ENCODE measurements at regions not wholly inside any gene's neighbourhood (a gene's known extent, or its start where the extent isn't known, plus 50 kb on each side); places are given as distances from the start of the nearest gene placed in this dataset.
"Not testable (repeated sequence)": the region's sequence is repeated elsewhere in the genome, so short reads cannot be mapped to it uniquely, and the experiment has no call there.

DNA sequence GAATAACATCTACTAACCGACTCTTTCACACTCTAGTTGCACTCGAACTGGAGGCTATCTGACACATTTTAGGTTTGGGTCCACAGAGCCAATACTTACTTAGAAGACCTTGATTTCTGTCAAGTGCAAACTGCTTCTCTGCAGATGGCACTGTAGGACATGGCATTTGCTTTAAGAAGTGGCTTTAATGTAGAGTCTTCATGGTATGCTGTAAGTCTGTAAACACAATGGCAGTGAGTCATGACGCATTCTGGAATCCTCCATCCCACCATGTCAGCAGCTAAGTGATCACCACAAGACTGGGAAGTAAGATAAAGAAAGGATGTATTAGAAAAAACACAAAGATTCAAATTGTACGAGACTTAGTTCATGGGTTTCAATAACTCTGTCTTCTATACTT lies 377.0 kb upstream of the NOX3 start:
- no peaks in the 10 kb centered on the region for H3K4me1 Mint-ChIP-seq (ENCODE audit: low read depth)
- CTCF ChIA-PET = no interaction called here
- intact Hi-C loops (cut with micrococcal nuclease) = no loop called here
- no peak overlapping the region for H3K4me3 Mint-ChIP-seq
- no peaks in the 10 kb centered on the region for H3K9me3 Mint-ChIP-seq
- H3K27me3 Mint-ChIP-seq (ENCODE audit: low read depth) = no peaks in the 10 kb centered on the region
- DNase-seq = peak; percentile 6
- H3K36me3 Mint-ChIP-seq (ENCODE audit: low read depth) = no peaks in the 10 kb centered on the region
- H3K27ac Mint-ChIP-seq = no peak overlapping the region

DNA sequence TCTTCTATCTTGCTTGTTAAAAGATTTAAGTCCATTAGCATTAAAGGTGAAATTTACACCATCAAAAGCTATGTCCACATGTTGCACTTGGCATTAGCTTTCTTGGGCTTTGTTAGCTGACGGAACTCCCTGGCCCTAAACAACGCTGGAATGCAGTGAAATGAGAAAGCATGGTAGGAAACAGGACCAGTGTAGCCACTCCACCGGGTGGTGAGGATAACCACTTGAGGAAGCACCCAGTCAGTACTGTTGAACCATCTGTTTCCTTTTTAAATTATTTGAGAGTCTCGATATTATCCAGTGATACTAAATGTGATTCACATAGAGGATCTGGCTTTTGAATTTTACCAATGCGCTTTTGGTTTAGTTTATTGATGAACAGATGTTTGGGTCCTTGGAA lies 374.9 kb upstream of the NOX3 start:
- CTCF ChIA-PET = no interaction called here
- no peaks in the 10 kb centered on the region for H3K36me3 Mint-ChIP-seq (ENCODE audit: low read depth)
- H3K27ac Mint-ChIP-seq = no peak overlapping the region

DNA sequence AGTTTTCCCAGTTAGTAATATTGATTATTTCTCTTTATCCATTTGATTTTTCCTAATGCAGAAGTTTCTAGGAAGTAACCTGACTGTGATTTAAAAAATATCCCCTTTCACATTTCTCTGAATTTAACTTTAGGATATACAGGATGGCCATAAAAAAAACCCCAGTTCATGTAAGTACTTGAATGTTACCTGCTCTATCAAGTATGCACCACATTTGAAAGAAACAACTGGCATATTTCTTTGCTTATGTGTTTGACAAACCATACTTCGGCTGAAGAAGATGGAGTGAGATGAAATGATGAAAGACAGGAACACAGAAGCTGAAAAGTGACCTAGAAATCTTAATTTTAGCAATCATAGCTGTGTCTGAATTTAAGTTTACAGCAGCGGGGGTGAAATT lies 374.0 kb upstream of the NOX3 start:
- Mint-ChIP-seq H3K9me3 (no peaks in the 10 kb centered on the region), H3K4me3 (no peak overlapping the region), H3K27ac (no peak overlapping the region), H3K4me1 (ENCODE audit: low read depth) (no peaks in the 10 kb centered on the region), H3K27me3 (ENCODE audit: low read depth) (no peaks in the 10 kb centered on the region), H3K36me3 (ENCODE audit: low read depth) (no peaks in the 10 kb centered on the region)
- intact Hi-C loops (cut with micrococcal nuclease) = no loop called here
- CTCF ChIA-PET = no interaction called here
- DNase-seq = no peak

More for the DNA sequence above, 374.9 kb upstream of the NOX3 start:
- Mint-ChIP-seq H3K9me3 (no peaks in the 10 kb centered on the region), H3K4me1 (ENCODE audit: low read depth) (no peaks in the 10 kb centered on the region), H3K4me3 (no peak overlapping the region), H3K27me3 (ENCODE audit: low read depth) (no peaks in the 10 kb centered on the region)
- intact Hi-C loops (cut with micrococcal nuclease) = no loop called here
- DNase-seq = no peak

DNA sequence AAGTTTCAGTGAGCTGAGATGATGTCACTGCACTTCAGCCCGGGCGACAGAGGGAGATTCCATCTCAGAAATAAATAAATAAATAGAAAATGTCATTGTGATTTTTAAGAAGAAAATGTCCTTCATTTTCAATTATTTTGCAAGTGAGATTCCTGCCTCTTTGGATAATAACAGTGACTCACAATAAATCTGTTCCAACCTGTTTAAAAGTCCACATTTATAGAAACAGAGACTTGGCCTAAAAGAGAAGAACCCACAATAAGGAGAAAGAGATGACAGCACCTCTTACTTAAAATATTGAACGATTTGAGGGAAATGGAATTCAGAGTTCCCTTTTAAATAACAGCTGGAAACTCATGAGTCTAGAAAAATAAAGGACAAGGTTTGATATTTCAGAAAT lies 373.4 kb upstream of the NOX3 start:
- Mint-ChIP-seq H3K4me1 (ENCODE audit: low read depth) (no peaks in the 10 kb centered on the region), H3K27ac (no peak overlapping the region), H3K9me3 (no peaks in the 10 kb centered on the region), H3K4me3 (no peak overlapping the region), H3K27me3 (ENCODE audit: low read depth) (no peaks in the 10 kb centered on the region), H3K36me3 (ENCODE audit: low read depth) (no peaks in the 10 kb centered on the region)
- intact Hi-C loops (cut with micrococcal nuclease) = no loop called here
- DNase-seq = no peak
- CTCF ChIA-PET = no interaction called here

DNA sequence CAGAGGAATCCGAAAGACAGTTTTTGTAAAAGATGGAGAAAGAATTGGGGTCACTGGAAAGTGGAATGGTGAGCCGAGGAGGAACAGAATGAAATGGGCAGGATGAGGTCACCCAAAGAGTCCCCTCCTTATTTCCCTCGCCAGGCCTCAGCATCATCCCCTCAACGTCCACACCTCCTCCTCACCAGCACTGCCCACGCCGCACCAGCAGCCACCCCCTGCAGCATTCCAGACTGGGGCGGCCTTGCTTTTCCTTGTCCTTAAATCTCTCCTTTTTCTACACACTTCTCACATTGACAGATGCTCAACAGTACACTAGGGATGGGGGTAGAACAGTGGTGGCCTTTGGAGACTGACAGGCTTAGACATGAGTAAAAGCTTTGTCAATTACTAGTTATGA lies 363.1 kb upstream of the NOX3 start:
- no peak for DNase-seq
- H3K27me3 Mint-ChIP-seq (ENCODE audit: low read depth) = no peaks in the 10 kb centered on the region
- H3K4me3 Mint-ChIP-seq = no peak overlapping the region
- CTCF ChIA-PET = no interaction called here
- no peaks in the 10 kb centered on the region for H3K36me3 Mint-ChIP-seq (ENCODE audit: low read depth)
- H3K9me3 Mint-ChIP-seq = no peaks in the 10 kb centered on the region
- no peak overlapping the region for H3K27ac Mint-ChIP-seq
- intact Hi-C loops (cut with micrococcal nuclease) = no loop called here
- H3K4me1 Mint-ChIP-seq (ENCODE audit: low read depth) = no peaks in the 10 kb centered on the region

DNA sequence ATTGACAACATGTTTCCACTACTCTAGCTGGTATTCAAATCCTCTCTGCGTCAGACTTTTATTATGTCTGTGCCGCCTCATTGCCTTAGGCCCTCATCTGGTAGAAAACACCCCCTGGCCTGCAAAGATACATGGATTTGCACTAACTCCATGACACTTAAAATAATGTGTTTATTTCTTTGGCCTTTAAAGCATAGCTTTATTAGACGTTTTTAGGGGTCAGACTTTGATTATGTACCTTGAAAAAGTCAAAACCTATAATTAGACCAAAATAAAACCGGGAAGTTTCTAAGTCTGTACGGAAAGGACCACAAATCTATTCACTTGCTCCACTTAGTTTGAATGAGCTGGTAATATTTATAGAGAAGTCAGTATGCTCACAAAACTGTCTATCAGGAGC lies 357.9 kb upstream of the NOX3 start:
- CTCF ChIA-PET = no interaction called here
- no peak overlapping the region for H3K4me3 Mint-ChIP-seq
- no peak overlapping the region for H3K27ac Mint-ChIP-seq
- H3K27me3 Mint-ChIP-seq (ENCODE audit: low read depth) = no peaks in the 10 kb centered on the region
- H3K9me3 Mint-ChIP-seq = no peaks in the 10 kb centered on the region
- intact Hi-C loops (cut with micrococcal nuclease) = no loop called here
- no peaks in the 10 kb centered on the region for H3K36me3 Mint-ChIP-seq (ENCODE audit: low read depth)
- no peak for DNase-seq
- H3K4me1 Mint-ChIP-seq (ENCODE audit: low read depth) = no peaks in the 10 kb centered on the region

DNA sequence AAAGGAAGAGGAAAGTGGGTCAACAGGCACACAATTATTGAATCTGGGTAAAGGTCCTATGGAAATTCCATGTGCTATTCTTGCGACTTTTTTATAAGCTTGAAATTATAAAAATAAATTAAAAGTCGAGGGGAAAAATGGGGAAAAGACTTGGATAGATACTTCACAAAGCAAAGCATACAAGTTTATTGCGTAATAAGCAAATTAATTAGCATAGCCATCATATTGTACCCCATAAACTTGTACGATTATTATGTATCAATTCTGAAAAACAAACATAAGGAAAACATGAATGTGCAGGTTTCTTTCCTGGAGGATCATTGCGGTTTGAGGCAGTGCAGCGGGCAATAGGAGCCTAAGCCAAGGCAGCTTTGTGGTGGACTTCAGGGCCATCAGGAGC lies 351.6 kb upstream of the NOX3 start:
- no peaks in the 10 kb centered on the region for H3K36me3 Mint-ChIP-seq (ENCODE audit: low read depth)
- no peaks in the 10 kb centered on the region for H3K4me1 Mint-ChIP-seq (ENCODE audit: low read depth)
- no peak overlapping the region for H3K4me3 Mint-ChIP-seq
- CTCF ChIA-PET = no interaction called here
- no peaks in the 10 kb centered on the region for H3K27me3 Mint-ChIP-seq (ENCODE audit: low read depth)
- H3K27ac Mint-ChIP-seq = no peak overlapping the region
- intact Hi-C loops (cut with micrococcal nuclease) = no loop called here
- DNase-seq = no peak
- no peaks in the 10 kb centered on the region for H3K9me3 Mint-ChIP-seq

DNA sequence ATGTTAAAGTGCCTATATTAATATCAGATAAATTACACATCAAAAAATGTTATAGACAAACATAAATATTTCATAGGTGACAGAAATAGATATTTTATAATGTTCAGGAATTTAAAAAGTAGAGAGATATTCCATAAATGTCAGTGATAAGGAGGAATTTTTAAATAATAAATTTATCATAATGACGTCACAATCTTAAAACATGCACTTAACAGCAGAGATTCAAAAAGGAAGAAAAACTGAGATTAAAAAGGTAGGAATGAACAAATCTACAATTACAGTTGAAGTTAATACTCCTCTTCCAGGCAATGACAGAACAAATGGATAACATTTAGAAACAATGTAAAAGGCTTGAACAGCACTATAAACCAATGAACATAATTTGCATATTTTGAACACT lies 345.4 kb upstream of the NOX3 start:
- H3K4me1 Mint-ChIP-seq (ENCODE audit: low read depth) = no peaks in the 10 kb centered on the region
- H3K9me3 Mint-ChIP-seq = peaks cover 3% of the 10 kb centered on the region
- DNase-seq = no peak
- intact Hi-C loops (cut with micrococcal nuclease) = no loop called here
- H3K27ac Mint-ChIP-seq = no peak overlapping the region
- no peak overlapping the region for H3K4me3 Mint-ChIP-seq
- CTCF ChIA-PET = no interaction called here
- no peaks in the 10 kb centered on the region for H3K36me3 Mint-ChIP-seq (ENCODE audit: low read depth)
- peaks cover 5% of the 10 kb centered on the region for H3K27me3 Mint-ChIP-seq (ENCODE audit: low read depth)

DNA sequence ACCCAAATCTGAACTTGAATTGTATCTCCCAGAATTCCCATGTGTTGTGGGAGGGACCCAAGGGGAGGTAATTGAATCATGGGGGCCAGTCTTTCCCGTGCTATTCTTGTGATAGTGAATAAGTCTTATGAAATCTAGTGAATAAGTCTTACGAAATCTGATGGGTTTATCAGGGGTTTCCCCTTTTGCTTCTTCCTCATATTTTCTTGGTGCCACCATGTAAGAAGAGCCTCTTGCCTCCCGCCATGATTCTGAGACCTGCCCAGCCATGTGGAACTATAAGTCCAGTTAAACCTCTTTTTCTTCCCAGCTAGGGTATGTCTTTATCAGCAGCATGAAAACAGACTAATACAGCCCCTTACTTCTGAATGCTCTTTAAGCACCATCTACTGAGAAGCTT lies 343.2 kb upstream of the NOX3 start:
- DNase-seq; H3K4me1 Mint-ChIP-seq (ENCODE audit: low read depth); H3K9me3 Mint-ChIP-seq; H3K27ac Mint-ChIP-seq; H3K27me3 Mint-ChIP-seq (ENCODE audit: low read depth); H3K4me3 Mint-ChIP-seq; intact Hi-C loops (cut with micrococcal nuclease); H3K36me3 Mint-ChIP-seq (ENCODE audit: low read depth); CTCF ChIA-PET: not testable (repeated sequence)

DNA sequence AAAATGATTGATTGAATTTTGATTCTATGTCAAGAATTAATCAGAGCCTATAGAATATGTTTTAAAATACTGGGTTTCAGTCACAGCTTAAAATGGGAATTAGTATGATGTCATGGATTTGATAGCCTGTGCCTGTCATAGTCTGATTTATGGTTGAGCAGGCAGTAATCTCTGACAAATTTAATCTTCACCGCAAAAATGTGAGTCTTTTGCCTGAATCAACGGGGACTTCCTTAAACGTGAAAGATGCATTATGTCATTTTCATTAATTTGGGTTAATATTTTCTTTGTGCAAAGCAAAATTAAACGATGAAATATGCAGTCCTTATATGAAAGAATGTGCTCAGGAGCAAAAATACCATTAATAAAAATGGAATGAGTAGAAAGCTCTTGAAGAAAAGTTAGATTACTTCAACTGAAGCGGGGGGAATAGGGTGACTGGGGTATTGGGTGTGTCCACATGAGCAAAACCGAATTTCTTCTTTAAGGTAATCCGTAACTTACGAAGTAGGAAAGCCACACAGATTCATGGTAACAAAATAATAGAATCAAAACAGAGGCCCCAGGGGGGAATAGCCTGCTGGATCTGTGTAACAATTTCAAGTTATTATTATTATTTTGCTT lies 339.6 kb upstream of the NOX3 start:
- peaks cover 5% of the 10 kb centered on the region for H3K9me3 Mint-ChIP-seq
- H3K27me3 Mint-ChIP-seq (ENCODE audit: low read depth) = peaks cover 2% of the 10 kb centered on the region
- H3K4me3 Mint-ChIP-seq = no peak overlapping the region
- intact Hi-C loops (cut with micrococcal nuclease) = no loop called here
- H3K27ac Mint-ChIP-seq = no peak overlapping the region
- no peak for DNase-seq
- CTCF ChIA-PET = no interaction called here
- no peaks in the 10 kb centered on the region for H3K4me1 Mint-ChIP-seq (ENCODE audit: low read depth)
- H3K36me3 Mint-ChIP-seq (ENCODE audit: low read depth) = no peaks in the 10 kb centered on the region

DNA sequence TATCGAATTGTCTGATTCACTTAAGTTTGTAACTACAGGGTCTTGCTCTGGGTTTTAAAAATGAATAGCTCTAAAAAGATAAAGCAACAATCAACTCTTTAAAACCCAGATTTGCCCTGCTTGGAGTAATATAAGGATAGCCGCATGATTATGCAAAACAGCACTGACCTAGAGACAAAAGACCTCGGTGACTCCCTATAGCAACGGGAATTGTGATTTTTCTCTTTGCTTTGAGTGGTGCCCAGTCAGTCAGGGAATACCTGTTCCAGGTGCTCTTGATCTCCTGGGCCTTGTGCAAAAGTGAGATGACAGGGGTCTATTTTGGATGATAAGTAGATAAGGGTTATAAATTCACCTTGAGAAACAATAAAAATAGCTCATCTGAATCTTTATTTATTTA lies 336.3 kb upstream of the NOX3 start:
- H3K4me1 Mint-ChIP-seq (ENCODE audit: low read depth) = no peaks in the 10 kb centered on the region
- CTCF ChIA-PET = no interaction called here

DNA sequence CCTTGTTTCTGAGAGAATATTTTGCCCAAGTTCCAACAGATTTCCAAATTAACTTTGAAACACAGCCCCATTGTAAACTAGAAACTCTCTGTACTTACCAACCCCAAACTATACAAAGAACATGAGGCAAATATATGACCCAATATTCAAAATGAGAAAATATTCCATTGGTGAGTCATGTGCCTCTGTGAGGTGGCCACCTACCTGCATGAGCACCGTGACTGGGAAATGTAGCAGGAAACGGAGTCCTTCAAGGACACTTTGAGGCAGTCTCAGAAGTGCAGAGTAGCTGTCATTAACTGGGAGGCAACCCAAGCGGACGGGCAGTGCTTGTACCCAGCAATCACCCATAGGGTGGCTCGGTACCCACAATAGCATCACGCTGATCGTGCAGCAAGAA lies 335.5 kb upstream of the NOX3 start:
- no peak overlapping the region for H3K4me3 Mint-ChIP-seq
- no peak overlapping the region for H3K27ac Mint-ChIP-seq
- no peaks in the 10 kb centered on the region for H3K4me1 Mint-ChIP-seq (ENCODE audit: low read depth)
- intact Hi-C loops (cut with micrococcal nuclease) = no loop called here
- no peak for DNase-seq
- no peaks in the 10 kb centered on the region for H3K27me3 Mint-ChIP-seq (ENCODE audit: low read depth)
- H3K9me3 Mint-ChIP-seq = peaks cover 5% of the 10 kb centered on the region
- CTCF ChIA-PET = interaction anchor here (0.6 kb wide), 1 partner anchor 370 kb away, joined by 3 read pairs; no protein-coding TSS in a partner anchor
- H3K36me3 Mint-ChIP-seq (ENCODE audit: low read depth) = no peaks in the 10 kb centered on the region

More for the DNA sequence above, 336.3 kb upstream of the NOX3 start:
- H3K36me3 Mint-ChIP-seq (ENCODE audit: low read depth) = no peaks in the 10 kb centered on the region
- intact Hi-C loops (cut with micrococcal nuclease) = no loop called here
- no peak overlapping the region for H3K4me3 Mint-ChIP-seq
- no peak overlapping the region for H3K27ac Mint-ChIP-seq
- no peaks in the 10 kb centered on the region for H3K27me3 Mint-ChIP-seq (ENCODE audit: low read depth)
- DNase-seq = no peak
- H3K9me3 Mint-ChIP-seq = peaks cover 5% of the 10 kb centered on the region

DNA sequence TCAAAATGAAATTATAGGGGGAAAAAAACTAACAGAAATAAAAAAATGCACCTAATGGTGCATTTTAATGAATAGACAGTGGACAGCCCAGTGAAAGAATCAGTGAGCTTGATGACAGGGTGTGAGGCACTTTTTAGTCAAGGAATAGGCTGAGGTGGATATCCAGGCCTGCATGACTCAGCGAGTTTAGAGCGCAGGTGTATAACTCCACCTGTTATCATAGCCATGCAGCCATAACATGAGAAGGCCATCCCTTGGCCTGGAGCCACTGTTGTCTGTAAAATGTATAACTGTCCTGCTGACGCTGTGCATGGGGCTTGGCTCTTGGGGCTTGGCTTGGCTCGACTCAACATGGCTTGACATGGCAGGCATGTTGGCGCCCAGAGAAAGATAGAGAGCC lies 331.5 kb upstream of the NOX3 start:
- H3K27me3 Mint-ChIP-seq (ENCODE audit: low read depth) = no peaks in the 10 kb centered on the region
- no peaks in the 10 kb centered on the region for H3K4me1 Mint-ChIP-seq (ENCODE audit: low read depth)
- no peak for DNase-seq
- peaks cover 5% of the 10 kb centered on the region for H3K9me3 Mint-ChIP-seq
- CTCF ChIA-PET = no interaction called here
- no peak overlapping the region for H3K4me3 Mint-ChIP-seq
- no peak overlapping the region for H3K27ac Mint-ChIP-seq
- intact Hi-C loops (cut with micrococcal nuclease) = no loop called here
- H3K36me3 Mint-ChIP-seq (ENCODE audit: low read depth) = no peaks in the 10 kb centered on the region

DNA sequence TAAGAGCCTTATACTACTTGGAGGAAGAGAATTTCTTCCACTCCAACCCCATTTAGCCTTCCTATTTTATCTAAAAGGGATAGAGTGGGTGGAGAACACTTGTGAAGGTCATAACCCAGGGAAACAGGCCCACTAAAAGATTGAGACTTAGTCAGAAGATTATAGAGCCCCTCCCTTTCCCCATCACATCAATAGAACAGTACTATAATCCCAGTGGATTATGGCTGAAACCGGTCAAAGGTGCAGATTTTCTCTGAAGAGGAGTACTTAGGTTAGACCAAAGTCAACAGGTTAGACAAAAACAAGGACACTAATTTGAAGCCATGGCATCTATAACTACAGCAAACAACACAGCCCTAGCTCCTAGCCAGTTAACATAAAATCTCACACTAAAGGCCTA lies 330.9 kb upstream of the NOX3 start:
- no peaks in the 10 kb centered on the region for H3K36me3 Mint-ChIP-seq (ENCODE audit: low read depth)
- no peak for DNase-seq
- H3K27me3 Mint-ChIP-seq (ENCODE audit: low read depth) = no peaks in the 10 kb centered on the region
- no peak overlapping the region for H3K27ac Mint-ChIP-seq
- no peak overlapping the region for H3K4me3 Mint-ChIP-seq
- intact Hi-C loops (cut with micrococcal nuclease) = no loop called here
- CTCF ChIA-PET = no interaction called here
- no peaks in the 10 kb centered on the region for H3K4me1 Mint-ChIP-seq (ENCODE audit: low read depth)
- H3K9me3 Mint-ChIP-seq = peaks cover 5% of the 10 kb centered on the region

Data from activated naive CD4-positive, alpha-beta T cell treated with anti-CD3 and anti-CD28 coated beads for 36 hours (primary cell).